Psoas muscle (tissue), 7 donors: ENCODE measurements at regions not wholly inside any gene's neighbourhood (a gene's known extent, or its start where the extent isn't known, plus 50 kb on each side); places are given as distances from the start of the nearest gene placed in this dataset.

Experiments used
- ATAC-seq, 4 donors: fragments of 200-7000 bp; cut with Tn5 transposase; one replicate each; pipeline ENCODE4 v1.9.1; 2020; ENCODE audit warnings: moderate library complexity in 3 of 4, mild to moderate bottlenecking in 2 of 4
- DNase-seq, 2 donors: peaks; one replicate each; pipeline ENCODE4 v3.0.0-alpha.2; 2020
- H3K27ac ChIP-seq: fragments of 200-600 bp; one replicate; pipeline ENCODE4 v1.8.0; 2022
- H3K27me3 ChIP-seq, 3 donors: fragments of 200-600 bp in 1 of 3; one replicate each; pipeline versions ENCODE4 v1.6.1 to v1.8.0; 2013 to 2022; ENCODE audit warnings: low read length in 2 of 3, mild to moderate bottlenecking in 2 of 3, moderate library complexity in 1 of 3; ENCODE audit not compliant: insufficient read depth in 3 of 3
- H3K36me3 ChIP-seq, 2 donors: fragments of 200-600 bp in 1 of 2; one replicate each; pipeline versions ENCODE4 v1.6.1 to v1.8.0; 2013 to 2022; ENCODE audit warnings: low read depth in 1 of 2, mild to moderate bottlenecking in 1 of 2, moderate library complexity in 1 of 2; ENCODE audit not compliant: insufficient read depth in 1 of 2
- H3K4me1 ChIP-seq: fragments of 200-600 bp; one replicate; pipeline ENCODE4 v1.8.0; 2022
- H3K4me3 ChIP-seq: fragments of 200-600 bp; one replicate; pipeline ENCODE4 v1.8.0; 2022; ENCODE audit warnings: mild to moderate bottlenecking
- H3K9me3 ChIP-seq: fragments of 200-600 bp; one replicate; pipeline ENCODE4 v1.8.0; 2022
- CTCF ChIP-seq: fragments of 200-600 bp; IDR thresholded peaks from one replicate; pipeline ENCODE4 v1.8.0; 2022; ENCODE audit warnings: antibody characterized with exemption
- whole genome bisulfite sequencing, 3 donors: extraction: QIAGEN DNeasy Blood & Tissue Kit; methylation state at CpG; one replicate each; pipeline versions ENCODE4 v1.1.6 to v1.1.7; 2013; 5-methylcytosine and 5-hydroxymethylcytosine counted together
- intact Hi-C, 2 donors: fragments of 100-400 bp; cut with DNase I; formaldehyde crosslinking; loops; one replicate each; pipeline versions ENCODE4 v1.11.0 to v1.14.2; 2022
- donor health status: healthy with polysubstance abuse.
- donor health status: DM: no; HTN: no; CAD: no; lungs with moderate emphysema.
- donor health status: Bipolar disorder and iron deficiency.
- donor health status: healthy.
- donor health status: DM: yes; HTN: yes; CAD: no.
- donor health status: DM: no; HTN: no; CAD: no.
- donor health status: DM: yes; HTN: yes; CAD: no.

- WGBS, 3 donors, result 53 to 72% (median 56%) methylated on average over 9 of the region's 9 CpGs
- intact Hi-C loops, result no loop called here
- Histone ChIP-seq H3K27me3 (peaks cover 0 to 9% (median 0%) of the 10 kb centered on the region in 3 donors), H3K9me3 (no peaks in the 10 kb centered on the region), H3K4me3 (no peak overlapping the region), H3K36me3 (no peaks in the 10 kb centered on the region), H3K4me1 (no peaks in the 10 kb centered on the region), H3K27ac (no peak overlapping the region)
- TF ChIP-seq CTCF, result no peak
- DNase-seq, result no peak
- ATAC-seq, result peak in 2 of 4 donors; percentile 26 to 71
Measured at GRCh38 chr2:241932899-241933178, 63.3 kb downstream of the RTP5 start.

GRCh38 chr2:241933179-241933911, 63.8 kb downstream of the RTP5 start:
- DNase-seq, result no peak
- Histone ChIP-seq H3K4me3 (no peak overlapping the region), H3K9me3 (no peaks in the 10 kb centered on the region), H3K27me3 (peaks cover 0 to 9% (median 0%) of the 10 kb centered on the region in 3 donors), H3K27ac (no peak overlapping the region), H3K36me3 (no peaks in the 10 kb centered on the region), H3K4me1 (no peaks in the 10 kb centered on the region)
- ATAC-seq, result peak in 3 of 4 donors; percentile 40 to 78 (median 60)
- TF ChIP-seq CTCF, result no peak
- intact Hi-C loops, result no loop called here
- WGBS, 3 donors, result 20 to 38% (median 29%) methylated on average over 11 of the region's 11 CpGs

GRCh38 chr2:241935314-241935713, 65.8 kb downstream of the RTP5 start:
- no peak for TF ChIP-seq CTCF
- intact Hi-C loops, result no loop called here
- Histone ChIP-seq H3K9me3 (no peaks in the 10 kb centered on the region), H3K27ac (no peak overlapping the region), H3K4me1 (no peaks in the 10 kb centered on the region), H3K4me3 (no peak overlapping the region), H3K36me3 (no peaks in the 10 kb centered on the region), H3K27me3 (peaks cover 0 to 10% (median 0%) of the 10 kb centered on the region in 3 donors)
- WGBS, 3 donors, result 91 to 98% (median 95%) methylated on average over 1 of the region's 1 CpG
- no peak for ATAC-seq
- DNase-seq, result no peak

DNA sequence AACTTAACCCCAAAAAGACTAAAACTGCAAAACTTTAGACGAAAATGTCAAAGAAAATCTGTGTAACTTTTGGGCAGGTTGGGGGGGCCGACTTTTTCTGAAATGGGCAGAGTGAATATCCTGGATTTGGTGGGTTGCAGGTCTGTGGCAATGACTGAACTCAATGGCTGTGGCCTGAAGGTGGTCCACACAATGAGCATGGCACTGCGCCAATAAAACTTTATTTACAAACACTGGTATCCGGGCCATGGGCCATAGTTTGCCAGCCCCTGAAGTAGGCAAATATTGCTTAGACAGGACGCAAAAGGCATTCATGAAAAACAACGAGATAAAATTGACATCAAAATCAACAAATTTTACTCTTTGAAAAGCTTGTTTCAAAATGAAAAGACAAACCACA, 66.2 kb downstream of the RTP5 start:
- Histone ChIP-seq H3K4me3 (no peak overlapping the region), H3K27ac (no peak overlapping the region), H3K36me3 (no peaks in the 10 kb centered on the region), H3K4me1 (no peaks in the 10 kb centered on the region), H3K27me3 (peaks cover 0 to 10% (median 0%) of the 10 kb centered on the region in 3 donors), H3K9me3 (no peaks in the 10 kb centered on the region)
- DNase-seq, result no peak
- ATAC-seq, result no peak
- intact Hi-C loops, result no loop called here
- WGBS, 3 donors, result 88 to 96% (median 95%) methylated on average over 6 of the region's 6 CpGs
- TF ChIP-seq CTCF, result no peak
